NCI-H82 (cell line): ENCODE measurements at regions not wholly inside any gene's neighbourhood (a gene's known extent, or its start where the extent isn't known, plus 50 kb on each side); places are given as distances from the start of the nearest gene placed in this dataset.

Experiments used
- DNase-seq: peaks from one replicate; lab custom pipeline; 2025; lab: John Stamatoyannopoulos, UW

- no peak for DNase-seq
Observed at GRCh38 chr13:89726690-89727435, 1620.6 kb upstream of the MIR17HG start.

GRCh38 chr13:89733829-89734228 lies 1613.7 kb upstream of the MIR17HG start:
- no peak for DNase-seq

- no peak for DNase-seq
Observed at GRCh38 chr13:89737051-89737450, 1610.4 kb upstream of the MIR17HG start.

- no peak for DNase-seq
Observed at GRCh38 chr13:89738072-89738471, 1609.4 kb upstream of the MIR17HG start.

- no peak for DNase-seq
Observed at GRCh38 chr13:89740994-89741685, 1606.3 kb upstream of the MIR17HG start.

GRCh38 chr13:89746554-89746953 lies 1600.9 kb upstream of the MIR17HG start:
- peak; percentile 98 for DNase-seq

GRCh38 chr13:89748716-89749115 lies 1598.8 kb upstream of the MIR17HG start:
- DNase-seq, result peak; percentile 9

GRCh38 chr13:89749888-89750287 lies 1597.6 kb upstream of the MIR17HG start:
- no peak for DNase-seq

- no peak for DNase-seq
Observed at GRCh38 chr13:89750371-89750770, 1597.1 kb upstream of the MIR17HG start.

GRCh38 chr13:89751432-89751930 lies 1596.0 kb upstream of the MIR17HG start:
- peak; percentile 9 for DNase-seq

GRCh38 chr13:89752394-89752793 lies 1595.1 kb upstream of the MIR17HG start:
- no peak for DNase-seq

GRCh38 chr13:89755729-89756492 lies 1591.6 kb upstream of the MIR17HG start:
- no peak for DNase-seq

GRCh38 chr13:89763005-89763404 lies 1584.5 kb upstream of the MIR17HG start:
- DNase-seq, result no peak

- no peak for DNase-seq
Observed at GRCh38 chr13:89783221-89783755, 1564.2 kb upstream of the MIR17HG start.

- no peak for DNase-seq
Observed at GRCh38 chr13:89784161-89784809, 1563.2 kb upstream of the MIR17HG start.

- no peak for DNase-seq
Observed at GRCh38 chr13:89786531-89786930, 1561.0 kb upstream of the MIR17HG start.

- DNase-seq, result no peak
Observed at GRCh38 chr13:89790696-89791095, 1556.8 kb upstream of the MIR17HG start.

- DNase-seq, result no peak
Observed at GRCh38 chr13:89791971-89792630, 1555.4 kb upstream of the MIR17HG start.

GRCh38 chr13:89796196-89796595 lies 1551.3 kb upstream of the MIR17HG start:
- no peak for DNase-seq

GRCh38 chr13:89803839-89804238 lies 1543.6 kb upstream of the MIR17HG start:
- no peak for DNase-seq

- DNase-seq, result no peak
Observed at GRCh38 chr13:89806594-89806993, 1540.9 kb upstream of the MIR17HG start.
